HG03095 (cell line): ENCODE measurements at regions not wholly inside any gene's neighbourhood (a gene's known extent, or its start where the extent isn't known, plus 50 kb on each side); places are given as distances from the start of the nearest gene placed in this dataset.
"Not testable (repeated sequence)": the region's sequence is repeated elsewhere in the genome, so short reads cannot be mapped to it uniquely, and the experiment has no call there.

ENCODE experiments used
- ATAC-seq: cut with Tn5 transposase; IDR thresholded peaks from one replicate; pipeline ENCODE4 v1.9.1; 2021; ENCODE audit warnings: moderate library complexity; ENCODE audit not compliant: unreplicated experiment

- ATAC-seq: no peak
Measured at GRCh38 chr13:47708386-47708785, 292.7 kb downstream of the SUCLA2 start.

GRCh38 chr13:47707414-47707813 lies 293.7 kb downstream of the SUCLA2 start:
- ATAC-seq: no peak

GRCh38 chr13:47705185-47705584 lies 295.9 kb downstream of the SUCLA2 start:
- ATAC-seq: no peak

GRCh38 chr13:47696674-47697073 lies 304.4 kb downstream of the SUCLA2 start:
- no peak for ATAC-seq

DNA sequence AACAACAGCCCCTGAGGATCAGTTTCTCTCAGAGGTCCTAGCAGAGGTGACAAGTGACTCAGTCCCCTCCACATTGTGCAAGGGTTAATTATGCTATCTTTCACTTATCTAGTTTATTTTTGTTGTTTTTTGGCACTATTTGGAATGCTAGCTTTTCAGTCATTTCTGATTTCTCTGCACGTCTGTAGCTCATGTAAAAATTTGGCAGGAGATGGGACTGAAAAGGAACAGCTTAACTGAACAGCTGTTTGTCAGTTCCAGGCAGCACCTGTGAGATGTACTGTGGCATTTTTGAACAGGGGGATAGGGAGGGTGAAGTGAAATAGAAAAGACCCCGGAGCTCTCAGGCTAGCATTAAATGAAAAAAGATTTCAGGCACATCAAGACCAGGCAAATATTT lies 313.5 kb downstream of the SUCLA2 start:
- ATAC-seq: no peak

- not testable (repeated sequence) for ATAC-seq
Measured at GRCh38 chr13:47685156-47685555, 315.9 kb downstream of the SUCLA2 start.

DNA sequence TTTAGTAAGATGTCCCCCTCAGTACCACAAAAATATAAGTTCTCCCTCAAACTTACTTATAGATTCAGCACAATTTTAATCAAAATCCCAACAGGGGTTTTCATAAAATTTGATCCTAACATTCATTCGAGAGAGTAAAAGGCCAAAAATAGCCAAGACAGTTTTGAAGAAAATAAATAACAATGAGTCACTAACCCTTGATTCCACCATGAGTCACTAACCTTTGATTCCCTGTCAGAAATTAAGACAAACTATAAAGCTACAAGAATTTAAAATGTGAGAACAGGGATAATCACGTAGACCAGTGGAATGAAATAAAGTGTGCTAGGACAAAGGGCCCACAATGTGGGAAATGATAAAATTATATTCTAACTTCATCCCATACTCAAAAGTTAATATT lies 320.3 kb downstream of the SUCLA2 start:
- no peak for ATAC-seq

- no peak for ATAC-seq
Measured at GRCh38 chr13:47679401-47679800, 321.7 kb downstream of the SUCLA2 start.

- no peak for ATAC-seq
Measured at GRCh38 chr13:47678201-47678968, 322.7 kb downstream of the SUCLA2 start.

DNA sequence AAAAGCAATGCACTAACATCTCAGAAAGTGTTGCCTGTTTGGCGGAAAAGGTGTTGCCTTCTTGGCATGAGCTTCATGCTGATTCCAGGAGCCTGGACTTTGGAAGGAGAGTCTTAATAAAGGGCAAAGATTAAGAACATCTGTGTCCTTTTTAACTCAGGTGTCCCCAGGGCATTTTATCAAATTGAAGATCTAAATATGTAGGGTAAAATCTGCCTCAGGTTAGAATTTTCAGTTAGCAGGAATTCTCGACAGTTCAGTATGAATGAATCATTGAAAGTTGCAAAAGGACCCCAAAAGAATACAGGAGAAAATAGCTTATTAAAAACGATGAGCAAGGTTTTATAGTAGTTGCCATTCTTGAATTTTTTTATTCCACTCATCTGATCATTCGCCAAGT lies 325.2 kb downstream of the SUCLA2 start:
- no peak for ATAC-seq

DNA sequence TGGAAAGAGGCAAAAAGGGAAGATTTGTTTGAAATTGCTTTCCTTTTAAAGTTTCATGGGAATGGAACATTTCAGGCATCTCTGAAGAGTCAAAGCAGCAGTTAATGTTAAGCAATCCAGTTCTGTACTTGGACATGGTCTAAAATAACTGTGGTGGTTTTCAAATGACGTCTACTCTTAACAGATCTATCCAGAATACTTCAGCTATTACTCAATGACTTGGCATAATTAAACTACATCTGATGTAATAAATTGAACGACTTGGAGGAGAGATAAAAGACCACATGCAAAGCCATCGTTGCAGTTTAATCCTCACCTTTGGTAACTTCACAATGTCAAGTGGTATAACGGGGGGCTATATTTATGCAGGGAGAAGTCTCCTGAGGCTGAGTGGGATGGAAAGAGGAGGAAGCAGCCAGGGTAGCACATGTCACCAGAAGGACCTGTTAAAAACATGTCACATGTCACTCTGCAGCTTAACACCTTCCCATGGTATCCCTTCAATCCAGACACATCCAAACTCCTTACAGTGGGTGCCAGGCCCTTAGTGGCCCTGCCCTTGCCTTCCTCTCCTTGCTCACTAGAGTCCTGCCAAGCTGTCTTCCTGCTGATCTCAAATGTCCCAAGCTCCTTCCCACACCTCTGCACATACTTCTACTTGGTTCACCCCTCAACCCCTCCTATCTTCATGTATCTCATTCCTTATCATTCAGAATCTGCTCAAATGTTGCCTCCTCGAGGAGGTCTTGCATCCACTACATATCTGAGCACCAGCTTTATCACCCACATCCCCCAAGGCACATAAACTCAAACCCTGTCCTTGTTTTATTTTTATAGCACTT lies 327.8 kb downstream of the SUCLA2 start:
- no peak for ATAC-seq

DNA sequence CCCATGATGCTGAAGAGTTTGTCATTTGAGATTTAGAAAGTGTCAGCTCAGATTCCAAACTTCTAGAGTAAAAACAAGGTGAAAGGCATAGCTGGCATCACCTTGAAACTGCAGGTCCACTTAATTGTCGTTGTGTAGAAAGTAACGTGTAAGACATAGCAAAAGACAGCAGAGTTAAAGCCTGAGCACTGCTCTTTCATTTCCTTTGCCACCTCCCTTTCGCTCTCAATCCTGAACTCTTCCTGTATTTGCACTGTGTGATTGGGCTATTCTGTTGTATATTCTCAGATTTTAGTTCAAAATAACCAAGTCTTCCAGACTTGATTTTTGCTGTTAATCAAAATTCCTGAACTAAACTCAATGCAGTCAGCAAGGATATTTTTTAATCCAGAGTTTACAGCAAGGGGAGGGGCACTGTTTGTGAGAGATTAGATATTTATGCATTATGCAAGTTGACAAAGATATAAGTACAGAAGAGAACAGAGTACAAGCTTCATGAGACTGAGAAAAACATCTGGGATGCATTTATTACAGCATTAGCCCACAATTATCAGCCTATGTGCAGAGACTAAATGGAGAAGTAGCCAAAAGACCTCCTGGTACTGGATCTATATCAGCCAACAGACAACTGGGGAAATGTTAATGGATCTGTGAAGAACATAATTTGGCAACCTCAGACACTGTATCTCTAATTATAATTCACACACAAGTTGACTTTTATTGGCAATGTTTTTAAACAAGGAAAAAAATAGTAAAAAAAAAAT lies 328.6 kb downstream of the SUCLA2 start:
- no peak for ATAC-seq

DNA sequence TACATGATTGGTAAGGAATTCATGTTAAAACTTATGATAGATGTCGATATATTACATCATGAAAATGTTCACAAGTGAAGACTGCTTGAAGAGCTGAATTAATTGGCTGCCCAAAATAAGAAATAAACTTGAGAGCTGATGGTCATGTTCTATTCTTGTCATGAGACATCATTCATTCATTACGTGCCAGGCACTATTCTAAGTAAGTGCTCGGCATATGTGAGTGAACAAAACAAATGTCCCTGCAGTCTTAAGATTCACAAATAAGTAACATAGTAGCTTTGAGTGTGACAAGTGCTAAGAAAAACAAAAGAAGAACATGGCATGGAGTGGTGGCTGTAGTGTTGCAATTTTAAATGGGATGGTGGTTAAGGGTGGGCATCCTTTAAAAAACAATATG lies 329.3 kb downstream of the SUCLA2 start:
- no peak for ATAC-seq

DNA sequence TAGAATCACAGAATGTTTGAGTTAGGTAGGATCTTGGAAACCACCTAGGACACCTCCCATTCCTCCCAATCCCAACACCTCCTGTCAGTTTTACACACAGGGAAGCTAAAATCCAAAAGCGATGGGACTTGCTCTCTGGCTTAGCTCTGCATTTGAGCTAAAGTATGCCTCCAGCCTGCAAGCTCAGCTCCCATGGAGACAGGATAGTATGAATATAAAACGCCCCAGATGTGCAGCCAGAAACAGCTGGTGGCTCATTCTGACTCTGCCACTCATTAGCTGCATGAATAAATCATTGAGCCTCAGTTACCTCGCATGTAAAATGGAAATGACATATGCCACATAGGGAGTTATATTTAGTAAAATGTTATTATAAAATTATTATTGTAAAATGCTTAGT lies 336.0 kb downstream of the SUCLA2 start:
- ATAC-seq: no peak

DNA sequence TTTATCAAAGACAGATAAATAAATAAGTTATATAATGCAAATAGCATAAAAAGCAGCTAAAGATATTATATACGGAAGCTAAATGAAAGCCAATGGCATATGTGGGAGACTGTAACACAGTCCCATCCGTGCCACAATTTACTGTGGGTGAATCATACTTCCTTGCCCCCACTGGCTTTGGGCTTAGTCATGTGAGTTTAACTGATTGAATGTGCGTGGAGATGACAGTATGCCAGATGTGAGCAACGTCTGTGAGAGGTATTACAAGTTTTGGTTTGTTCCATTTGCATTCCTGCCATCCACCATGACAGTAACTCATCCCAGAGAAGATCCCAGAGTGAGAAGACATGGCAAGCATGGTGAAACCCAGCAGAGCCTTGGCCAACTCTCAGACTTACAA lies 340.0 kb downstream of the SUCLA2 start:
- ATAC-seq: no peak

DNA sequence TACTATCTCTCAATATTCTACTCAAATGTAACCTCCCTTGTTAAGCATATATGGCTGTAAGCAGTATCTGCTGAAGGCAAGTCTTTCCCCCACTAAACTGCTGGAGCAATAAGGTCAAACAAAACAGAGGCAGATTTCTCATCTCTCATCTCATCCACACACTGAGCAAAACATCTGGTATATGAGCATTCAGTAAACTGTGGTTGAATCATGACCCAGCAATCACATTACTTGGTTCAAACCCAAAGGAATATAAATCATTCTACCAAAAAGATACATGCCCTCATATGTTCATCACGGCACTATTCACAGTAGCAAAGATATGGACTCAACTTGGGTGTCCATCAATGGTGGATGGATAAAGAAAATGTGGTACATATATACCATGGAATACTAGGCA lies 344.4 kb downstream of the SUCLA2 start:
- no peak for ATAC-seq

GRCh38 chr13:47650209-47650608 lies 350.9 kb downstream of the SUCLA2 start:
- ATAC-seq: no peak

DNA sequence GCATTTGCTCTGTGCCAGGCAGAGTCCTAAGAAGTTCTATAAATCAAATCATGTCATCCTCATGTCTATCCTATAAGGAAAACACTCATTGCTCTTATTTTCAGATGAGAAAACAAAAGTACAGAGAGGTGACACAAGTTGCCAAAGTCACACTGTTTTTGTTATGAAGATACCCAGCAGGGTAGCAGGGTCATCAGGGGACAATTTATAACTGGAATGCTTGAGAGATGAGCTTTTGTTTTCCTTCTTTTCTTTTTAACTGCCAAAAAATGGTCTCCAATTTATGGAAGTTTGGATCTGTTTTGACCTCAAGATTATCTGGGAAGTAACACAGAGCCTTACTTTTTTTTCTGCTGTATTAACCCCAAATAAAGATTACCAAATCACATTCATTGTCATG lies 354.1 kb downstream of the SUCLA2 start:
- no peak for ATAC-seq

- ATAC-seq: no peak
Measured at GRCh38 chr13:47646298-47646697, 354.8 kb downstream of the SUCLA2 start.

DNA sequence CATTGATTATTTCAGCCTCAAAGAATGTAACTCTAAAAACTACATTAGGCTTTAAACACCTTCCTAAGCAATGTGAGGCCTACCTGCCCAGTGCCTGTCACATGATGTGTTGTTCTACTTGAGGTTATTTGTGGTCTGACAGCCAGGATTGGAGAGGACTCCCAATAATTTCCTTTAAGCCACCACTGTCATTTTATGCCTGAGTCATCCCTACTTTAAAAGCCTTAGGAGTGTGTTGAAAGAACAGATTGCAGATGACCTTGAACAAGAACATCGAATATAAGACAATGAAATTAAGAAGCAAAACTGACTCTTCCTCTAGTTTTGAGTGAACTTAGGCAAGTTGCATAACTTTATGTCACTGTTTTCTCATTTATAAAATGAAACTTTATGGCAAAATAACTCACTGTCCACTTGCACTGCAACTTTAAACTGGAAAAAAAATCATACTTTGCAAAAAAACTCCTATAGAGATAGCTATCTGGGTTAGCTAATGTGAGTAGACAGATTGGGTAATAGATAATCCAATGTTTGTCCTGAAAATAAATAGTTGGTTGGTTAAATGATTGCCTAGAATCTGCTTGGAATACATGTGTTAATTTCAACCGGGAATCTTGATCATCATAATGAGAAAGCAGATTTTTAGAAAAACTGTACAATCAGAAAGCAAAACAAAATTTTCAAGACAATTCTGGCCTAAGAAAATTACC lies 361.2 kb downstream of the SUCLA2 start:
- no peak for ATAC-seq

DNA sequence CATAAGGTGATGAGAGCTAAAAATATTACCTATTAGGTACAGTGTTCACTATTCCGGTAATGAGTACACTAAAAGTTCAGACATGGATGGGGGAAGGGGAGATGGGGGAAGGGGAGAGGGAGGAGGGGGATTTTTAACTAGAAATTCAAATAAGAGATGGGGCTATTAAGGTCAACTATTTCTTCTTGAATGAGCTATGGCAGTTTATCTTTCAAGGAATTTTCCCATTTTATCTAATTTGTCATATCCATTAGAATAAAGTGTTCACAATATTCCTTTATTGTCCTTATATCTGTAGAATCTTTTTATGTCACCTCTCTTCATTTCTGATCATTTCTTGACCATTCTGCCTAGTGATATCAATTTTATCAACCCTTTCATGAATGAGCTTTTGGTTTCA lies 362.4 kb downstream of the SUCLA2 start:
- no peak for ATAC-seq
